Loucy (cell line): ENCODE measurements at regions not wholly inside any gene's neighbourhood (a gene's known extent, or its start where the extent isn't known, plus 50 kb on each side); places are given as distances from the start of the nearest gene placed in this dataset.

ENCODE experiments used
- H2AFZ ChIP-seq: fragments of 200-600 bp; sonication (generic); 2 replicates; pipeline ENCODE4 v1.6.0; 2016; ENCODE audit warnings: antibody characterized with exemption, mild to moderate bottlenecking, low read length, moderate library complexity
- H3F3A ChIP-seq: fragments of 200-600 bp; 2 replicates; pipeline ENCODE4 v1.6.0; 2016; ENCODE audit warnings: antibody characterized with exemption, low read depth, mild to moderate bottlenecking
- H3K27me3 ChIP-seq: fragments of 200-600 bp; sonication (generic); 2 replicates; pipeline ENCODE4 v1.6.1; 2014; ENCODE audit warnings: low read length, mild to moderate bottlenecking; ENCODE audit not compliant: insufficient read depth, poor library complexity, severe bottlenecking
- H3K36me3 ChIP-seq: fragments of 200-600 bp; sonication (generic); 2 replicates; pipeline ENCODE4 v1.6.1; 2016; ENCODE audit warnings: low read length; ENCODE audit not compliant: insufficient read depth
- H3K4me1 ChIP-seq: fragments of 200-600 bp; sonication (generic); 2 replicates; pipeline ENCODE4 v1.5.1; 2014; ENCODE audit warnings: low read length, mild to moderate bottlenecking; ENCODE audit not compliant: insufficient read depth, poor library complexity, severe bottlenecking
- H3K4me2 ChIP-seq: fragments of 200-600 bp; sonication (generic); 2 replicates; pipeline ENCODE4 v1.6.0; 2014; ENCODE audit warnings: antibody characterized with exemption, low read length, low read depth, mild to moderate bottlenecking; ENCODE audit not compliant: poor library complexity, severe bottlenecking
- H3K4me3 ChIP-seq: fragments of 200-600 bp; sonication (generic); 2 replicates; pipeline ENCODE4 v1.5.1; 2014; ENCODE audit warnings: low read length, mild to moderate bottlenecking, mixed read lengths; ENCODE audit not compliant: poor library complexity, severe bottlenecking
- H3K79me2 ChIP-seq: fragments of 200-600 bp; sonication (generic); 2 replicates; pipeline ENCODE4 v1.6.1; 2014; ENCODE audit warnings: low read length; ENCODE audit not compliant: insufficient read depth
- H3K9ac ChIP-seq: fragments of 200-600 bp; sonication (generic); 2 replicates; pipeline ENCODE4 v1.6.0; 2014; ENCODE audit warnings: mild to moderate bottlenecking, low read depth, low read length, moderate library complexity; ENCODE audit not compliant: poor library complexity, severe bottlenecking
- H3K9me2 ChIP-seq: fragments of 200-600 bp; sonication (generic); replicated peaks from 2 replicates; pipeline ENCODE4 v1.6.1; 2016; ENCODE audit warnings: low read depth, low read length, mixed read lengths
- H3K9me3 ChIP-seq: fragments of 200-600 bp; sonication (generic); 2 replicates; pipeline ENCODE4 v1.6.1; 2014; ENCODE audit warnings: mild to moderate bottlenecking, antibody characterized with exemption, low read length, low read depth; ENCODE audit not compliant: insufficient read depth
- H4K20me1 ChIP-seq: fragments of 200-600 bp; sonication (generic); 2 replicates; pipeline ENCODE4 v1.6.0; 2014; ENCODE audit warnings: antibody characterized with exemption, low read length, mild to moderate bottlenecking; ENCODE audit not compliant: insufficient read depth, poor library complexity, severe bottlenecking
- EZH2phosphoT487 ChIP-seq: fragments of 200-600 bp; IDR thresholded peaks from 2 replicates; pipeline ENCODE4 v1.6.1; 2018; ENCODE audit warnings: antibody characterized with exemption, mild to moderate bottlenecking, moderate library complexity, borderline replicate concordance
- TF ChIP-seq, protein P1 (sequence below): fragments of 200-600 bp; sonication (generic); conservative IDR thresholded peaks from 2 replicates; pipeline ENCODE4 v1.5.1; 2014; ENCODE audit warnings: mild to moderate bottlenecking, antibody characterized with exemption, low read length

DNA sequence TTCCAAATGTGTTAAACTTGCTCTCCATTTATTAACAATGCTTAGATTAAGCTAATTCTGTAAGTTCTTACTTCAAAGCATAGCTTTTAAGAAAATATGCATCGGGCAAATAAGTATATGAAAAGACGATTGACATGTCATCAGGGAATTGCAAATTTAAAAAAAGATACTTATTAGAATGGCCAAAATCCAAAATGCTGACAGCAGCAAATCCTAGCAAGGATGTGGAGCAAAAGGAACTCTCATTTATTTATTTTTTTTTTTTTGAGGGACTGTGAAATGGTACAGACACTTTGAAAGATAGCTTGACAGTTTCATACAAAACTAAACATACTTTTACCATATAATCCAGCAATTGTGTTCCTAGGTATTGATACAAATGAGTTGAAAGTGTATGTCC, 779.5 kb upstream of the MDGA2 start:
- H3K4me3 ChIP-seq, result no peak overlapping the region
- no peaks in the 10 kb centered on the region for H3K36me3 ChIP-seq
- no peaks in the 10 kb centered on the region for H3K4me1 ChIP-seq
- TF ChIP-seq, protein P1, sequence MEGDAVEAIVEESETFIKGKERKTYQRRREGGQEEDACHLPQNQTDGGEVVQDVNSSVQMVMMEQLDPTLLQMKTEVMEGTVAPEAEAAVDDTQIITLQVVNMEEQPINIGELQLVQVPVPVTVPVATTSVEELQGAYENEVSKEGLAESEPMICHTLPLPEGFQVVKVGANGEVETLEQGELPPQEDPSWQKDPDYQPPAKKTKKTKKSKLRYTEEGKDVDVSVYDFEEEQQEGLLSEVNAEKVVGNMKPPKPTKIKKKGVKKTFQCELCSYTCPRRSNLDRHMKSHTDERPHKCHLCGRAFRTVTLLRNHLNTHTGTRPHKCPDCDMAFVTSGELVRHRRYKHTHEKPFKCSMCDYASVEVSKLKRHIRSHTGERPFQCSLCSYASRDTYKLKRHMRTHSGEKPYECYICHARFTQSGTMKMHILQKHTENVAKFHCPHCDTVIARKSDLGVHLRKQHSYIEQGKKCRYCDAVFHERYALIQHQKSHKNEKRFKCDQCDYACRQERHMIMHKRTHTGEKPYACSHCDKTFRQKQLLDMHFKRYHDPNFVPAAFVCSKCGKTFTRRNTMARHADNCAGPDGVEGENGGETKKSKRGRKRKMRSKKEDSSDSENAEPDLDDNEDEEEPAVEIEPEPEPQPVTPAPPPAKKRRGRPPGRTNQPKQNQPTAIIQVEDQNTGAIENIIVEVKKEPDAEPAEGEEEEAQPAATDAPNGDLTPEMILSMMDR, result no peak
- TF ChIP-seq EZH2phosphoT487, result no peak
- H3K9me3 ChIP-seq, result no peaks in the 10 kb centered on the region
- no peaks in the 10 kb centered on the region for H4K20me1 ChIP-seq
- no peaks in the 10 kb centered on the region for H3K9me2 ChIP-seq
- H3K4me2 ChIP-seq, result no peak overlapping the region
- no peak overlapping the region for H2AFZ ChIP-seq
- no peak overlapping the region for H3K9ac ChIP-seq
- no peaks in the 10 kb centered on the region for H3K27me3 ChIP-seq
- H3F3A ChIP-seq, result no peaks in the 10 kb centered on the region
- no peaks in the 10 kb centered on the region for H3K79me2 ChIP-seq

DNA sequence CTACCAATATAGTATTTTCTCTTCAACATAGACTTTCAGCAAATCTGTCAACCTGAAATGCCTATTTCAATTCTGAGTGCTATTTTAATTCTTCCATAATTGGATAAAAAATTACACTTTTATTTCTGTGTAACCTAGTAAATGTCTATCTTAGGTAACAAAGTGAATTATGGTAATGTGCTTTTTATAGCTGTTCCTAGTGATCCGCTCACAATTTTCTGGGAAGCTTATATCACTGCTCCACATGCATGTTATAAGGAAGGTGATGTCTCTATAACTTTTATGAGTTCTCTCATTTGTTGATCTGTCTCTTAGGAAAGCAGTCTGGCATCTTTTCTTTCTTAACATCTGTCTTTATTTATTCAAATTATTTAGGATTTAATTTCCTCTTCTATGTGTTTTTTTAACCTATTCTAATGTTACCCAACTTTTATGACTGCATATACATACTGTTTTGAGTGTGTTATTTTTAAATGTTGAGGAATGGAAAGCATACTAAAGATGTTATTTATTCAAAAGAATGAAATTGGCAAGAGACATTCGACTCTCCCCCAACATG, 777.1 kb upstream of the MDGA2 start:
- no peaks in the 10 kb centered on the region for H4K20me1 ChIP-seq
- H3K4me1 ChIP-seq, result no peaks in the 10 kb centered on the region
- no peaks in the 10 kb centered on the region for H3K79me2 ChIP-seq
- no peak for TF ChIP-seq EZH2phosphoT487
- TF ChIP-seq, protein P1, result no peak
- H3K4me3 ChIP-seq, result no peak overlapping the region
- no peaks in the 10 kb centered on the region for H3K27me3 ChIP-seq
- no peak overlapping the region for H3K4me2 ChIP-seq
- H3K9me3 ChIP-seq, result no peaks in the 10 kb centered on the region
- no peaks in the 10 kb centered on the region for H3F3A ChIP-seq
- no peaks in the 10 kb centered on the region for H3K9me2 ChIP-seq
- no peaks in the 10 kb centered on the region for H3K36me3 ChIP-seq
- H2AFZ ChIP-seq, result no peak overlapping the region
- H3K9ac ChIP-seq, result no peak overlapping the region

DNA sequence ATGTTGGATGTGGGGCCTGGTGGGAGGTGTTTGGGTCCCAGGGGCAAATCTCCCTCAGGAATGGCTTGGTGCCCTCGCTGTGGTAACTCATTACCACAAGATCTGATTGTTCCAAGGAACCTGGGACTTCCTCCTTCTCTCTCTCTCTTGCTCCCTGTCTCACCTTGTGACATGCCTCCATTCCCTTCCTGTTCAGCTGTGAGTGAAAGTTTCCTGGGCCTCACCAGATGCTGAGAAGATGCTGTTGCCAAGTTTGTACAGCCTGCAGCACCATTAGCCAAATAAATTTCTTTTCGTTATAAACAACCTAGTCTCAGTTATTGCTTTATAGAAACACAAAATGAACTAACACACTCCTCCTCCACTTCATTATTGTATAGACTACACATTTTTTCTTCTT, 759.8 kb upstream of the MDGA2 start:
- Histone ChIP-seq H3K9me2 (no peaks in the 10 kb centered on the region), H3K4me1 (no peaks in the 10 kb centered on the region), H3K36me3 (no peaks in the 10 kb centered on the region), H3K4me3 (no peak overlapping the region), H3K4me2 (no peak overlapping the region), H3F3A (no peaks in the 10 kb centered on the region), H4K20me1 (no peaks in the 10 kb centered on the region), H3K27me3 (no peaks in the 10 kb centered on the region), H3K9ac (no peak overlapping the region), H3K79me2 (no peaks in the 10 kb centered on the region), H2AFZ (no peak overlapping the region), H3K9me3 (no peaks in the 10 kb centered on the region)
- TF ChIP-seq EZH2phosphoT487, result no peak
- TF ChIP-seq, protein P1, result no peak
